ENCODE measurements at regions not wholly inside any gene's neighbourhood (a gene's known extent, or its start where the extent isn't known, plus 50 kb on each side); places are given as distances from the start of the nearest gene placed in this dataset.

DNA sequence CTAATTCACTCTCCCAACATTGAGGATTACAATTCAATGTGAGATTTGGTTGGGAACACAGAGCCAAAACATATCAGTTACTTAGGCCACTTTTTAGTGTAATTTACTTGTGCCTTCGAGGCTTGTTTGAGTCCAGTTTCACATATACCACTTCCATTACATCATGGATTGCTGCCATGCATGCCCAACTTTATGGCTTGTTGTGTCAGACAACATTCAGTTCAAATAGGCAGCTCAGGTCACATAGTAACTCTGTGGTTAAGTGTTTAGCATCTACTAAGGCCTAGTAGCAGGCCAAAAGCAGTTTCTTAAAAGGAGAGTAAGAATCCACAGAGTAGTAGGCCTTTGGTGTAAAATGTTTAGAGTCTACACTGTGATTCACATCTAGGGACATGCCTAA, 164.3 kb upstream of the GMNC start:
- TF ChIP-seq, protein P1, sequence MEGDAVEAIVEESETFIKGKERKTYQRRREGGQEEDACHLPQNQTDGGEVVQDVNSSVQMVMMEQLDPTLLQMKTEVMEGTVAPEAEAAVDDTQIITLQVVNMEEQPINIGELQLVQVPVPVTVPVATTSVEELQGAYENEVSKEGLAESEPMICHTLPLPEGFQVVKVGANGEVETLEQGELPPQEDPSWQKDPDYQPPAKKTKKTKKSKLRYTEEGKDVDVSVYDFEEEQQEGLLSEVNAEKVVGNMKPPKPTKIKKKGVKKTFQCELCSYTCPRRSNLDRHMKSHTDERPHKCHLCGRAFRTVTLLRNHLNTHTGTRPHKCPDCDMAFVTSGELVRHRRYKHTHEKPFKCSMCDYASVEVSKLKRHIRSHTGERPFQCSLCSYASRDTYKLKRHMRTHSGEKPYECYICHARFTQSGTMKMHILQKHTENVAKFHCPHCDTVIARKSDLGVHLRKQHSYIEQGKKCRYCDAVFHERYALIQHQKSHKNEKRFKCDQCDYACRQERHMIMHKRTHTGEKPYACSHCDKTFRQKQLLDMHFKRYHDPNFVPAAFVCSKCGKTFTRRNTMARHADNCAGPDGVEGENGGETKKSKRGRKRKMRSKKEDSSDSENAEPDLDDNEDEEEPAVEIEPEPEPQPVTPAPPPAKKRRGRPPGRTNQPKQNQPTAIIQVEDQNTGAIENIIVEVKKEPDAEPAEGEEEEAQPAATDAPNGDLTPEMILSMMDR (IDR thresholded peaks at IDR 0.05) = no peak
- no peak for TF ChIP-seq POLR2A (IDR thresholded peaks at IDR 0.05)
